Osteoblast (primary cell): ENCODE measurements at regions not wholly inside any gene's neighbourhood (a gene's known extent, or its start where the extent isn't known, plus 50 kb on each side); places are given as distances from the start of the nearest gene placed in this dataset.

ENCODE experiments used
- DNase-seq: peaks from one replicate; pipeline ENCODE4 v3.0.0; 2011; ENCODE audit warnings: low spot score, mixed read lengths; ENCODE audit not compliant: insufficient read length; ENCODE audit errors: missing footprints
- H2AFZ ChIP-seq: 2 replicates; pipeline ENCODE4 v1.6.0; 2011; ENCODE audit warnings: mild to moderate bottlenecking, low read length
- H3K27ac ChIP-seq: 2 replicates; pipeline ENCODE4 v1.5.1; 2011; ENCODE audit warnings: mild to moderate bottlenecking, low read depth, low read length, moderate library complexity
- H3K27me3 ChIP-seq: 2 replicates; pipeline ENCODE4 v1.6.0; 2012; ENCODE audit warnings: mild to moderate bottlenecking, control low read depth, inconsistent platforms, low read length, moderate library complexity; ENCODE audit not compliant: insufficient read depth
- H3K36me3 ChIP-seq: 2 replicates; pipeline ENCODE4 v1.5.1; 2011; ENCODE audit warnings: mild to moderate bottlenecking, low read length, control low read depth, moderate library complexity; ENCODE audit not compliant: insufficient read depth
- H3K4me1 ChIP-seq: 2 replicates; pipeline ENCODE4 v1.5.1; 2011; ENCODE audit warnings: mild to moderate bottlenecking, low read length, control low read depth, moderate library complexity; ENCODE audit not compliant: insufficient read depth
- H3K4me2 ChIP-seq: 2 replicates; pipeline ENCODE4 v1.6.0; 2011; ENCODE audit warnings: mild to moderate bottlenecking, low read length; ENCODE audit not compliant: insufficient read depth
- H3K4me3 ChIP-seq: fragments of 200-600 bp; sonication (generic); 3 replicates; pipeline ENCODE4 v1.5.1; 2012; ENCODE audit warnings: mild to moderate bottlenecking, low read length, inconsistent platforms; ENCODE audit not compliant: insufficient read depth
- H3K79me2 ChIP-seq: 2 replicates; pipeline ENCODE4 v1.6.0; 2012; ENCODE audit warnings: mild to moderate bottlenecking, low read length, control low read depth, inconsistent platforms; ENCODE audit not compliant: insufficient read depth
- H3K9me3 ChIP-seq: 2 replicates; pipeline ENCODE4 v1.5.1; 2011; ENCODE audit warnings: low read depth, low read length, control low read depth
- H4K20me1 ChIP-seq: 2 replicates; pipeline ENCODE4 v1.6.0; 2012; ENCODE audit warnings: mild to moderate bottlenecking, low read length, control low read depth; ENCODE audit not compliant: insufficient read depth
- CTCF ChIP-seq: IDR thresholded peaks from 2 replicates; pipeline ENCODE4 v1.5.1; 2011; ENCODE audit warnings: mild to moderate bottlenecking, low read depth, low read length, moderate library complexity; ENCODE audit errors: extremely low read depth

GRCh38 chr22:47944941-47945340 is 1182.5 kb downstream of the TBC1D22A start:
- DNase-seq: no peak
- no peak overlapping the region for H2AFZ ChIP-seq
- H3K9me3 ChIP-seq: peaks cover 7% of the 10 kb centered on the region
- H3K4me1 ChIP-seq: no peaks in the 10 kb centered on the region
- no peak overlapping the region for H3K4me2 ChIP-seq
- TF ChIP-seq CTCF: no peak
- H3K27me3 ChIP-seq: no peaks in the 10 kb centered on the region
- H3K27ac ChIP-seq: no peak overlapping the region
- no peaks in the 10 kb centered on the region for H4K20me1 ChIP-seq
- no peaks in the 10 kb centered on the region for H3K79me2 ChIP-seq
- H3K4me3 ChIP-seq: no peak overlapping the region
- no peaks in the 10 kb centered on the region for H3K36me3 ChIP-seq

GRCh38 chr22:47943729-47944700 is 1181.6 kb downstream of the TBC1D22A start:
- no peaks in the 10 kb centered on the region for H3K4me1 ChIP-seq
- no peak overlapping the region for H3K4me2 ChIP-seq
- TF ChIP-seq CTCF: no peak
- no peak overlapping the region for H3K4me3 ChIP-seq
- H3K27ac ChIP-seq: no peak overlapping the region
- no peaks in the 10 kb centered on the region for H3K27me3 ChIP-seq
- peaks cover 5% of the 10 kb centered on the region for H3K9me3 ChIP-seq
- H2AFZ ChIP-seq: no peak overlapping the region
- no peak for DNase-seq
- H3K36me3 ChIP-seq: no peaks in the 10 kb centered on the region
- H3K79me2 ChIP-seq: no peaks in the 10 kb centered on the region
- no peaks in the 10 kb centered on the region for H4K20me1 ChIP-seq

GRCh38 chr22:47940211-47940610 is 1177.8 kb downstream of the TBC1D22A start:
- H4K20me1 ChIP-seq: no peaks in the 10 kb centered on the region
- no peak overlapping the region for H3K27ac ChIP-seq
- H3K4me3 ChIP-seq: no peak overlapping the region
- H3K4me2 ChIP-seq: no peak overlapping the region
- no peaks in the 10 kb centered on the region for H3K4me1 ChIP-seq
- no peak for DNase-seq
- H3K27me3 ChIP-seq: no peaks in the 10 kb centered on the region
- peaks cover 3% of the 10 kb centered on the region for H3K9me3 ChIP-seq
- no peak overlapping the region for H2AFZ ChIP-seq
- TF ChIP-seq CTCF: no peak
- H3K79me2 ChIP-seq: no peaks in the 10 kb centered on the region
- H3K36me3 ChIP-seq: no peaks in the 10 kb centered on the region

- TF ChIP-seq CTCF: no peak
- no peaks in the 10 kb centered on the region for H4K20me1 ChIP-seq
- no peak for DNase-seq
- H3K36me3 ChIP-seq: no peaks in the 10 kb centered on the region
- no peak overlapping the region for H3K4me3 ChIP-seq
- H3K4me2 ChIP-seq: no peak overlapping the region
- H3K4me1 ChIP-seq: no peaks in the 10 kb centered on the region
- H3K9me3 ChIP-seq: no peaks in the 10 kb centered on the region
- H3K79me2 ChIP-seq: no peaks in the 10 kb centered on the region
- H3K27ac ChIP-seq: no peak overlapping the region
- H2AFZ ChIP-seq: no peak overlapping the region
- H3K27me3 ChIP-seq: no peaks in the 10 kb centered on the region
Observed at GRCh38 chr22:47933891-47934290, 1171.4 kb downstream of the TBC1D22A start.
